ENCODE measurements at regions not wholly inside any gene's neighbourhood (a gene's known extent, or its start where the extent isn't known, plus 50 kb on each side); places are given as distances from the start of the nearest gene placed in this dataset.
"Not testable (repeated sequence)": the region's sequence is repeated elsewhere in the genome, so short reads cannot be mapped to it uniquely, and the experiment has no call there.

- ATAC-seq (ENCODE audit: low read depth in 2 of 2) (no peak), DNase-seq (no peak)
- Mint-ChIP-seq H3K9me3 (peaks cover 4 to 12% (median 6%) of the 10 kb centered on the region in 7 donors), H3K4me3 (no peak overlapping the region), H3K27me3 (no peaks in the 10 kb centered on the region), H3K27ac (no peak overlapping the region), H3K4me1 (no peaks in the 10 kb centered on the region), H3K36me3 (no peaks in the 10 kb centered on the region)
These were observed 1725.9 kb downstream of the PCDH9 start for GRCh38 chr13:65504213-65504612.

DNA sequence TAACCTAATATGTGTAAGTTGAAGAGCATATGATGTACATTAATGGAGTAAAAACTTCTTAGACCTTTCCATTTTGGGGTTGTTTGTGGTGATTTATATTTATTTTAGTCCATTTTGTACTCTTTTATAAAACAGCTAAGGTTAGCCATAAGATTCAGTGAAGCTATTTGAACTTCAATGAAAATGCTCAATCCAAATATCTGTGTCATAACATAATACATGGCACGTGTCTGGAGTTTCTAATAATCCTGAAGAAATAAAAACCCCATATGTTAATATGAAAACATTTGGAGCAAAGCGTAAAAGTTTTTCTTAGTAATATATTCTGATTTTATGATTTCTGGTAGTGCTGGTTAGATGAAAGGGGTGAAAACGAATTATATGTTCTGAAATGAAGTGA lies 1729.7 kb downstream of the PCDH9 start:
- H3K27me3 Mint-ChIP-seq = no peaks in the 10 kb centered on the region
- DNase-seq = no peak

DNA sequence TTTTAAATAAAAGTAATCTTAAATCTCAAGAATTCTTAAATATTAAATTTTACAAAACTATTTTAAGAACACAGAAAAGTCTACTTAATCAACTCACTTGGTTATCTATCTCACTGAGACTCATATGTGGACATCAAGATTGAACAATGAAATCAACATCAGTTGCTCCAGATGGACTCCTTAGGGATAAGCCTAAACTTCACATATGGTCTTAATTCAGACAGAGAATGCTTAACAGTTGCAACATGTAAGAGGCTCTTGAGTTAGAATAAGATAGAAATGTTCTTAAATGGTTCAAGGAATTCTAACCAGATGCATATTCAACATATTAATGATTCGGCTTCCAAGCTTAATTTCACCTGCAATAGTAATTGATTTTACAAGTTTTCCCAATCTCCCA lies 1730.9 kb downstream of the PCDH9 start:
- no peaks in the 10 kb centered on the region for H3K27me3 Mint-ChIP-seq
- no peak overlapping the region for H3K27ac Mint-ChIP-seq
- H3K9me3 Mint-ChIP-seq = peaks cover 0 to 6% (median 4%) of the 10 kb centered on the region in 7 donors

More for the DNA sequence above, 1729.7 kb downstream of the PCDH9 start:
- Mint-ChIP-seq H3K9me3 (peaks cover 2 to 12% (median 5%) of the 10 kb centered on the region in 7 donors), H3K36me3 (no peaks in the 10 kb centered on the region), H3K4me1 (no peaks in the 10 kb centered on the region), H3K4me3 (no peak overlapping the region), H3K27ac (no peak overlapping the region)
- no peak for ATAC-seq (ENCODE audit: low read depth in 2 of 2)

DNA sequence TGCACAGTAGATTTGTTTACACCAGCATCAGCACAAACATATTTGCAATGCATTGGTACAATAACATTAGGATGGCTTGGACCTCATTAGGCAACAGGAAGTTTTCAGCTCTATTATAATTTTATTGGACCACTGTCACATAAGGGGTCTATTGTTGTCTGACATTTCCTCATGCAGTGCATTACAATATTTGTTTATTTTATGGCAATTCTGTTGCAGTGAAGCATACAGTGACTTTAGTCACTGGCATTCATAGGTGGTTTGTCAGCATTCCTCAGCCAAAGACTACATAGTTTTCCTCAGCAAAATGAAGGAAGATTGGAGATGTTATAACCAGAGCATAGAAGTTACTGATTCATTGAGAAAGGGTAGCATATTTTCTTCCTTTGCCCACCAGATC lies 1732.9 kb downstream of the PCDH9 start:
- Mint-ChIP-seq H3K27ac (no peak overlapping the region), H3K36me3 (no peaks in the 10 kb centered on the region), H3K4me3 (no peak overlapping the region), H3K4me1 (no peaks in the 10 kb centered on the region), H3K27me3 (no peaks in the 10 kb centered on the region), H3K9me3 (peaks cover 0 to 6% (median 0%) of the 10 kb centered on the region in 7 donors)
- no peak for DNase-seq
- ATAC-seq (ENCODE audit: low read depth in 2 of 2) = no peak

More for the DNA sequence above, 1730.9 kb downstream of the PCDH9 start:
- Mint-ChIP-seq H3K36me3 (no peaks in the 10 kb centered on the region), H3K4me1 (no peaks in the 10 kb centered on the region), H3K4me3 (no peak overlapping the region)
- ATAC-seq (ENCODE audit: low read depth in 2 of 2) (no peak), DNase-seq (no peak)

DNA sequence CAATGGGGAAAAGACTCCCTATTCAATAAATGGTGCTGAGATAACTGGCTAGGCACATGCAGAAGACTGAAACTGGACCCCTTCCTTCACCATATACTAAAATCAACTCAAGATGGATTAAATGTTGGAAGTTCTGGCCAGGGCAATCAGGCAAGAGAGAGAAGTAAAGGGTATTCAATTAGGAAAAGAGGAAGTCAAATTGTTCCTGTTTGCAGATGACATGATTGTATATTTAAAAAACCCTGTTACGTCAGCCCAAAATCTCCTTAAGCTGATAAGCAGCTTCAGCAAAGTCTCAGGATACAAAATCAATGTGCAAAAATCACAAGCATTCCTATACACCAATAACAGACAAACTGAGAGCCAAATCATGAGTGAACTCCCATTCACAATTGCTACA lies 1739.4 kb downstream of the PCDH9 start:
- not testable (repeated sequence) for H3K27ac Mint-ChIP-seq; H3K4me1 Mint-ChIP-seq; H3K36me3 Mint-ChIP-seq; H3K4me3 Mint-ChIP-seq; ATAC-seq (ENCODE audit: low read depth in 2 of 2); DNase-seq; H3K27me3 Mint-ChIP-seq; H3K9me3 Mint-ChIP-seq

DNA sequence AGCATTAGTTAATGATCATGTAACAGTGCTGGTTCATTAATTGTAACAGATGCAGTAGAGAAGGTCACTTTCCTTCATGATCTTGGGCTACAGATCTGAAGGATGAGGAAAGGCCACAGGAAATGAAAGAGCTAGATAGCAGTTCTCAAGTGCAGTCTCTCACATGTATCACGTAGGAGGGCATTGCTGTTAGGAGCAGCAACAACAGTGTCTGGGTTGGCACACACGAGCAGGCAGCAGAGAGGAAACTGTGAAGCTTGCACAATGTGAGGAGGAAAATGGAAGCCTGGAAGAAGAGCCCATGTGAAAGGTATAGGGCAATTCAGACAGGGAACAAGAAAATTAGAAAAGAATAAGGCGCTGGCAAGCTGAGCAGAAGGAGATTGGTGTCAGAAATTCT lies 1741.5 kb downstream of the PCDH9 start:
- no peaks in the 10 kb centered on the region for H3K4me1 Mint-ChIP-seq
- H3K4me3 Mint-ChIP-seq = no peak overlapping the region
- H3K9me3 Mint-ChIP-seq = peaks cover 0 to 16% (median 6%) of the 10 kb centered on the region in 7 donors
- ATAC-seq (ENCODE audit: low read depth in 2 of 2) (no peak), DNase-seq (no peak)
- H3K27me3 Mint-ChIP-seq = no peaks in the 10 kb centered on the region
- H3K36me3 Mint-ChIP-seq = no peaks in the 10 kb centered on the region
- no peak overlapping the region for H3K27ac Mint-ChIP-seq

DNA sequence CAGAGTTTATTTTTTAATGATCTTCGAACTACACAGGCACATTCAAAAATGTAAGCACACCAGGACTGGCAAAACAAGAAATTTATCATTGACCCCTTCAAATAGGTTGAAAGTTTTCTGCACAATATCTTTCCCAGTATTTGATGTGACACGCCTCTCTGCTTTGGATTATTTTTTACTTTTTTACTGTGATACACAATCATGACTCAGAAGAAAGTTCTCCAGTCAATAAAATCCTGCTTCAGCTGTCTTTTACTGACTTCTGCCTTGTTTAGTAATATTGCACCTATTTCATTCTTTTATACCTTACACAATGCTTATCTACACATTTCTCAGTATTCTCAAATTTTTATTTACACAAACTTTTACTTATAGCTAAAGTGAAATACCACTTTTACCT lies 1750.4 kb downstream of the PCDH9 start:
- ATAC-seq (ENCODE audit: low read depth in 2 of 2) = no peak
- Mint-ChIP-seq H3K4me3 (no peak overlapping the region), H3K9me3 (peaks cover 0 to 8% (median 3%) of the 10 kb centered on the region in 7 donors), H3K27ac (no peak overlapping the region), H3K27me3 (no peaks in the 10 kb centered on the region), H3K36me3 (no peaks in the 10 kb centered on the region), H3K4me1 (no peaks in the 10 kb centered on the region)
- DNase-seq = no peak

DNA sequence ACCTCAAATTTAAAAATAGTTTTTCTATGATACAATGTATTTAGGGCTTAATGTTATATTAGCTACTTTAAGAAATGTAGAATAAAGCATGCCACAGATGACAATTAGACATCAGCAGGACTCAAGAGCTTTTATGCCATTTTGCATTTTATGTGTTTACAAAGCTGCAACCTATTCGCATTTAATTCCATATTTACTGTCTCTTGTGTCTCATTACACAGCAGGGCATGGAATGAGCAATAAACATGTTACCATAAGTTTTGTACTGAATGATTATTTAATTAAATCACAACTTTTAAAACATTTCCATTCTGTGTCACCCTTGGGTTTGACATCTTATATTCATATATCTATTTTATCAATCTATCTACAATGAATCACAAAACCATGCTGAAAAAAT lies 1756.9 kb downstream of the PCDH9 start:
- H3K9me3 Mint-ChIP-seq = peaks cover 0 to 5% (median 0%) of the 10 kb centered on the region in 7 donors
- H3K4me3 Mint-ChIP-seq = no peak overlapping the region
- no peak overlapping the region for H3K27ac Mint-ChIP-seq
- ATAC-seq (ENCODE audit: low read depth in 2 of 2) (no peak), DNase-seq (no peak)
- H3K4me1 Mint-ChIP-seq = no peaks in the 10 kb centered on the region
- H3K36me3 Mint-ChIP-seq = no peaks in the 10 kb centered on the region
- no peaks in the 10 kb centered on the region for H3K27me3 Mint-ChIP-seq

GRCh38 chr13:65472336-65472735 lies 1757.8 kb downstream of the PCDH9 start:
- DNase-seq = no peak
- H3K36me3 Mint-ChIP-seq = no peaks in the 10 kb centered on the region
- H3K9me3 Mint-ChIP-seq = peaks cover 0 to 5% (median 0%) of the 10 kb centered on the region in 7 donors
- no peak for ATAC-seq (ENCODE audit: low read depth in 2 of 2)
- H3K27ac Mint-ChIP-seq = no peak overlapping the region
- H3K4me1 Mint-ChIP-seq = no peaks in the 10 kb centered on the region
- H3K27me3 Mint-ChIP-seq = no peaks in the 10 kb centered on the region
- no peak overlapping the region for H3K4me3 Mint-ChIP-seq

- no peak overlapping the region for H3K27ac Mint-ChIP-seq
- H3K9me3 Mint-ChIP-seq = peaks cover 0 to 5% (median 2%) of the 10 kb centered on the region in 7 donors
- no peaks in the 10 kb centered on the region for H3K27me3 Mint-ChIP-seq
- no peaks in the 10 kb centered on the region for H3K36me3 Mint-ChIP-seq
- no peaks in the 10 kb centered on the region for H3K4me1 Mint-ChIP-seq
- DNase-seq (no peak), ATAC-seq (ENCODE audit: low read depth in 2 of 2) (no peak)
- no peak overlapping the region for H3K4me3 Mint-ChIP-seq
These were observed 1759.4 kb downstream of the PCDH9 start for GRCh38 chr13:65470781-65471180.

- DNase-seq = no peak
- H3K4me1 Mint-ChIP-seq = no peaks in the 10 kb centered on the region
- H3K36me3 Mint-ChIP-seq = no peaks in the 10 kb centered on the region
- no peaks in the 10 kb centered on the region for H3K27me3 Mint-ChIP-seq
- H3K27ac Mint-ChIP-seq = no peak overlapping the region
- ATAC-seq (ENCODE audit: low read depth in 2 of 2) = no peak
- H3K4me3 Mint-ChIP-seq = no peak overlapping the region
- H3K9me3 Mint-ChIP-seq = peaks cover 0 to 12% (median 1%) of the 10 kb centered on the region in 7 donors
These were observed 1761.5 kb downstream of the PCDH9 start for GRCh38 chr13:65468628-65469027.

- Mint-ChIP-seq H3K27me3 (no peaks in the 10 kb centered on the region), H3K9me3 (peaks cover 0 to 14% (median 6%) of the 10 kb centered on the region in 7 donors)
These were observed 1768.5 kb downstream of the PCDH9 start for GRCh38 chr13:65461590-65461989.

DNA sequence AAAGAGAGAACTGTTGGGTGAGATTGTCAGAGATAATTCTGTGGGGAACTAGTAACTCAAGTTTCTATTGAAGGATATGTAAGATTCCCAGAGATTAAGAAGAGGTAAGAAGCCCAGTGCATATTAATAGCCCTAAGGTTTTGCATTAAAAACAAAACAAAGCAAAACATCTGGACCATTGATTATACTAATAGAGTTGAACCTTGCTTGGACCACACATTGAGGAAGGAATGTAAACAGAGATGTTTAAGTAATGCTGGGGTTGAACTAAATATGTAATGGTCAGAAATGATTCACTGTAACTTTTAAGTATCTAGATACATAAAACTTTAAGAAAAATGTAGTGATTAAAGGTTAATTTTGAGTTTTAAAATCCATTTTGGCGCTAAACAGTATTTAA lies 1770.0 kb downstream of the PCDH9 start:
- H3K27ac Mint-ChIP-seq = no peak overlapping the region
- H3K27me3 Mint-ChIP-seq = no peaks in the 10 kb centered on the region
- DNase-seq (no peak), ATAC-seq (ENCODE audit: low read depth in 2 of 2) (no peak)
- H3K9me3 Mint-ChIP-seq = peaks cover 0 to 8% (median 5%) of the 10 kb centered on the region in 7 donors
- no peaks in the 10 kb centered on the region for H3K4me1 Mint-ChIP-seq
- H3K36me3 Mint-ChIP-seq = no peaks in the 10 kb centered on the region
- no peak overlapping the region for H3K4me3 Mint-ChIP-seq

More at GRCh38 chr13:65461590-65461989, 1768.5 kb downstream of the PCDH9 start:
- Mint-ChIP-seq H3K4me1 (no peaks in the 10 kb centered on the region), H3K27ac (no peak overlapping the region), H3K36me3 (no peaks in the 10 kb centered on the region), H3K4me3 (no peak overlapping the region)
- ATAC-seq (ENCODE audit: low read depth in 2 of 2) (no peak), DNase-seq (no peak)

DNA sequence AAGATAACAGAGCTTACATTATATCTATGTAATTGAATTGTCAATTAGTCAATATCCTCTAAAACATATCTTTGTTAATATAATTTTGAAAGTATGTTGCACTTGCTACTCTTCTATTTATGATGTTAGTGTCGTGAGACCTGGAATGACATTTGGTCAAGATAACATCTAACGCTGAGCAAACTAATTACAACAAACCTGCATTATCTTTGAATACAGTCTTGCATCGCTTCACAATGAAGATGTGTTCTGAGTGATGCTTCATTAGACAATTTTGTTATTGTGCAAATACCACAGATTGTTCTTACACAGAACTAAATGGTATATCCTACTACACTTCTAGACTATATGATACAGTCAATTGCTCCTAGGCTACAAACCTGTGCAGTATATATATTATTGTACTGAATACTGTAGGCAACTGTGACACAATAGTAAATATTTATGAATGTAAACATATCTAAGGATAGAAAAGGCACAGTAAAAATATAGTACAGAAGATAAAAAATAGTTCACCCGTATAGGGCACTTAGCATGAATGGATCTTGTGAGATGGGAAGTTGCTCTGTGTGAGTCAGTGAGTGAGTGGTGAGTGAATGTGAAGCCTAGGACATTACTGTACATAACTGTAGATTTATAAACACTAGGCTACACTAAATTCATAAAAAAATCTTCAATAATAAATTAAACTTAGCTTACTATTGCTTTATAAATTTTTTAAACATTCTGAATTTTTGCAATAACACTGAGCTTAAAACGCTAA lies 1773.8 kb downstream of the PCDH9 start:
- H3K4me3 Mint-ChIP-seq = no peak overlapping the region
- ATAC-seq (ENCODE audit: low read depth in 2 of 2) (no peak), DNase-seq (no peak)
- no peaks in the 10 kb centered on the region for H3K4me1 Mint-ChIP-seq
- no peak overlapping the region for H3K27ac Mint-ChIP-seq
- H3K9me3 Mint-ChIP-seq = peaks cover 0 to 4% (median 0%) of the 10 kb centered on the region in 7 donors
- no peaks in the 10 kb centered on the region for H3K36me3 Mint-ChIP-seq
- H3K27me3 Mint-ChIP-seq = no peaks in the 10 kb centered on the region
